Amygdala (tissue), 56 donors: ENCODE measurements at regions not wholly inside any gene's neighbourhood (a gene's known extent, or its start where the extent isn't known, plus 50 kb on each side); places are given as distances from the start of the nearest gene placed in this dataset.

Experiments
- DNase-seq, 56 donors: peaks; one replicate each; lab custom pipeline; 2025; lab: John Stamatoyannopoulos, UW

- no peak for DNase-seq
Observed at GRCh38 chr9:118538959-118539358, 830.3 kb downstream of the BRINP1 start.

GRCh38 chr9:118553465-118553864 is 815.8 kb downstream of the BRINP1 start:
- no peak for DNase-seq

- no peak for DNase-seq
Observed at GRCh38 chr9:118554987-118555386, 814.2 kb downstream of the BRINP1 start.

- DNase-seq = no peak
Observed at GRCh38 chr9:118558026-118558425, 811.2 kb downstream of the BRINP1 start.

- no peak for DNase-seq
Observed at GRCh38 chr9:118558891-118559290, 810.3 kb downstream of the BRINP1 start.

- no peak for DNase-seq
Observed at GRCh38 chr9:118561051-118561450, 808.2 kb downstream of the BRINP1 start.

GRCh38 chr9:118563677-118564076 is 805.6 kb downstream of the BRINP1 start:
- no peak for DNase-seq

- DNase-seq = no peak
Observed at GRCh38 chr9:118567861-118568260, 801.4 kb downstream of the BRINP1 start.

GRCh38 chr9:118568704-118569103 is 800.5 kb downstream of the BRINP1 start:
- DNase-seq = no peak

- DNase-seq = no peak
Observed at GRCh38 chr9:118569148-118569547, 800.1 kb downstream of the BRINP1 start.

- DNase-seq = no peak
Observed at GRCh38 chr9:118570066-118570465, 799.2 kb downstream of the BRINP1 start.

GRCh38 chr9:118575341-118576070 is 793.7 kb downstream of the BRINP1 start:
- no peak for DNase-seq

- DNase-seq = no peak
Observed at GRCh38 chr9:118577121-118577520, 792.1 kb downstream of the BRINP1 start.

- DNase-seq = no peak
Observed at GRCh38 chr9:118578467-118578866, 790.8 kb downstream of the BRINP1 start.

- DNase-seq = no peak
Observed at GRCh38 chr9:118583414-118583813, 785.8 kb downstream of the BRINP1 start.

GRCh38 chr9:118586978-118587377 is 782.3 kb downstream of the BRINP1 start:
- DNase-seq = no peak

GRCh38 chr9:118594428-118594827 is 774.8 kb downstream of the BRINP1 start:
- no peak for DNase-seq

- DNase-seq = peak in 42 of 56 donors; percentile 0 to 59 (median 10)
Observed at GRCh38 chr9:118595719-118596305, 773.4 kb downstream of the BRINP1 start.

- DNase-seq = no peak
Observed at GRCh38 chr9:118596374-118597015, 772.7 kb downstream of the BRINP1 start.

GRCh38 chr9:118606668-118607067 is 762.6 kb downstream of the BRINP1 start:
- DNase-seq = no peak

GRCh38 chr9:118609355-118610044 is 759.7 kb downstream of the BRINP1 start:
- DNase-seq = no peak
